NCI-H1436 treated with DMSO at 0.1 percent for 48 hours (cell line): ENCODE measurements at regions not wholly inside any gene's neighbourhood (a gene's known extent, or its start where the extent isn't known, plus 50 kb on each side); places are given as distances from the start of the nearest gene placed in this dataset.
"Not testable (repeated sequence)": the region's sequence is repeated elsewhere in the genome, so short reads cannot be mapped to it uniquely, and the experiment has no call there.

Source experiments
- DNase-seq: peaks from one replicate; lab custom pipeline; 2025; lab: John Stamatoyannopoulos, UW

GRCh38 chr1:30361890-30362602 lies 361.3 kb downstream of the MATN1 start:
- not testable (repeated sequence) for DNase-seq

- no peak for DNase-seq
These were observed 362.6 kb downstream of the MATN1 start for GRCh38 chr1:30360753-30361152.

- DNase-seq = no peak
These were observed 363.1 kb downstream of the MATN1 start for GRCh38 chr1:30360281-30360680.

DNA sequence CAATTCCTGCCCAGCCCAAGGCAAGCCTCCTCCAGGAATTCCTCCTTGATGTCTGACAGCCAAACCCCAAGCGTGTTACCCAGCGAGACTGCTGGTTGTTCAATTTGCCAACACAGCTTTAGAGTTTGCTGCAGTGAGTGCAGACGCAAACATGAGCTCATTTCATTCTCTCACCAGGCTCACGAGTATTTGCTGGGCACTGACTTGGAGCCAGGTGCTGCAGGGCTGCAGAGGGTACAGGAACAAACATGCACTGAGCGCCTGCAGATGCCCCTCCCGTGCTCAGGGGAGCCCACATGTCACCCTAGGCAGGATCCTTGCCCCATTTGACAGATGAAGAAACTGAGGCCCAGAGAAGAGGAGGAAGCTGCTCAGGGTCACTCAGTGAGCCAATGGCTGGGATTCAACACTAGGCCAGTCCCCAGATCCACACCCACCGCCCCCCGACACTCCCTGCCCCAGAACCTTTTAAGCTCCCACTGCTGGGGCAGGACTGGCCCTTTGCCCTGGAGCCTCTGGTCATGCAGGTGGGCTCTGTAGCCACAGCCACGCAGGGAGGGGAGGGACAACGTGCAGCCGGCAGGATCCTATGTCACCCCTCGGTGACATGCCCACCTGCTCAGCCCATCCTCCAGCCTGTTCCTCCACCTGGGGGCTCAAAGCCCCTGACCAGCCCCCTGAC lies 363.7 kb downstream of the MATN1 start:
- DNase-seq = no peak

GRCh38 chr1:30358500-30358899 lies 364.9 kb downstream of the MATN1 start:
- no peak for DNase-seq

- no peak for DNase-seq
These were observed 366.5 kb downstream of the MATN1 start for GRCh38 chr1:30356839-30357238.

DNA sequence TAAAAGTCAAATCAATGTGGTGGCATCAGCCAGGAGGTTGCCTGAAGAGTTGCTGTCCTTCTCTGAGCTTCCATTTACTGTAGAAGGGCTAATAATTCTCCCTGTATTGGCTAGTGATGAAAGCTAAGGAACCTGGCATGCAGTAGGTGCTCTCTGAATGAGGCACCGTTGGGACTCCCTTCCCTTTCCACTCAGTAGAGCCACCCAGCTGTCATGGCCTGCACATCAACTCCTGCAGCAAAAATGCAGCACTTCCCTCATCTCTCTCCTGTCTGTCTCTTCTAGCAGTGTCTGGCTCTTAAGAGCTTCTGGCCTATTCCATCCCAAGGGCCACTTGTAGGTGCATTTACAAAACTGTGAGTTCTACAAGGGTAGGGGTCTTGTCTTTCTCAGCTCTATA lies 369.0 kb downstream of the MATN1 start:
- DNase-seq = no peak

GRCh38 chr1:30353637-30354036 lies 369.7 kb downstream of the MATN1 start:
- no peak for DNase-seq

DNA sequence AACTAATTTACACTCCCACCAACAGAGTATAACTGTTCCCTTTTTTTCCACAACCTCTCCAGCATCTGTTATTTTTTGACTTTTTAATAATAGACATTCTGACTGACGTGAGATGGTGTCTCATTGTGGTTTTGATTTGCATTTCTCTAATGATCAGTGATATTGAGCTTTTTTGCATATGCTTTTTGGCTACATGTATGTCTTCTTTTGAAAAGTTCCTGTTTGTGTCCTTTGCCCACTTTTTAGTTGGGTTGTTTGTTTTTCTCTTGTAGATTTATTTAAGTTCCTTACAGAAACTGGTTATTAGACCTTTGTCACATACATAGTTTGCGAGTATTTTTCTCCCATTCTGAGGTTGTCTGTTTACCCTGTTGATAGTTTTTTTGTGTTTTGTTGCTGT lies 375.2 kb downstream of the MATN1 start:
- DNase-seq = no peak

DNA sequence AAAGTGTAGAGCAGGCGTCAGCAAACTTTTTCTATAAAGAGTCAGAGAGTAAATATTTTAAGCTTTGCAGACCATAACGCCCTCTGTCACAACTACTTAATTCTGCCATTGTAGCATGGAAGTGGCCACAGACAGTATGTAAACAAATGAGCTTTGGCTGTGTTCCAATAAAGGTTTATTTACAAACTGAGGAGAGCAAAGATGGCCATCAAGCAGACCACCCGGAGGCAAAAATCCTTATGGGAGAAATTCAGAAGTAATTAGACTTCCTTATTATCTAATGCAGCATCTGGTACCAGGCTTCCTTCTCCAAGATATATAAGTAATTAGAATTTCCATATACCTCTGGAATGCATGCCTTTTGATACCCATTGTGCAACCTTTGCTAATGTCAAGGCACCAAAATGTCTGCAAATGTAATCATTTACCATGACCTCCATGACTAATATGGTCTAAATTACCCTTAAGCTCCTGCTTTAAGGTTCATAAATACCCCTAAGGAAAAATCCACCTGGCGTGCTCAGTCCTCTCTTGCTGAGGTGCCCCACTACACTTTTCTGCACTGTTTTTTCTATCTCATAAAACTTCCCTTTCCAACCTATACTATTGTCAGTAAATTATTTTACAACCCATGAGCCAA lies 377.8 kb downstream of the MATN1 start:
- DNase-seq = no peak

DNA sequence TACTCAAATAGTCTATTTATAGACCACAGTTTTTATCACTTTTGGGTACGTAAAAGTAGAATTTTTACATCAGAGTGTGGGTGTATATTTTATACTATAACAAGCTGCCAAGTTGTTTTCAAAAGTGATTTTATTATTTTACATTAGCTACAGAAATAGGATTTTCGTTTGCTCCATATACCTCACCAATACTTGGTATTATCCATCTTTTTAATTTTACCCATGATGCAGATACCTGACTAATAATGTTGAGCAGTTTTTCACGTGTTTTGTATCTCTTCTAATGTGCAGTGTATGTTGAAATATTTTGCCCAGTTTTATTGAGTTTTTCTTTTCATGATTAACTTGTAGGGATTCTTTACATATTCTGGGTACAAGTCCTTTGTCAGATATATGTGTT lies 379.8 kb downstream of the MATN1 start:
- DNase-seq = no peak

GRCh38 chr1:30342535-30343141 lies 380.7 kb downstream of the MATN1 start:
- no peak for DNase-seq

GRCh38 chr1:30340934-30341333 lies 382.5 kb downstream of the MATN1 start:
- DNase-seq = no peak

- DNase-seq = no peak
These were observed 383.5 kb downstream of the MATN1 start for GRCh38 chr1:30339866-30340265.

DNA sequence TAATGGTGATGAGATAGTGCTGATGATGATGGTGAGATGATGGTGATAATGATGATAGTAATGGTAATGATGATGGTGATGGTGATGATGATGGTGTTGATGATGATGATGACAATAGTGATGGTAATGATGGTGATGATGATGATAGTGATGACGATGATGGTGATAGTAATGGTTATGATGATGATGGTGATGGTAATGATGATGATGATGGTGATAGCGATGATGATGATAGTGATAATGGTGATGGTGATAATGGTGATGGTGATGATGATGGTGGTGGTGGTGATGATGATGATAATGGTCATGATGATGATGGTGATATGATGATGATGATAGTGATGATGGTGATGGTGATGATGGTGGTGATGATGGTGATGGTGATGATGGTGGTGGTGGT lies 384.6 kb downstream of the MATN1 start:
- no peak for DNase-seq

GRCh38 chr1:30337324-30337620 lies 386.1 kb downstream of the MATN1 start:
- no peak for DNase-seq

DNA sequence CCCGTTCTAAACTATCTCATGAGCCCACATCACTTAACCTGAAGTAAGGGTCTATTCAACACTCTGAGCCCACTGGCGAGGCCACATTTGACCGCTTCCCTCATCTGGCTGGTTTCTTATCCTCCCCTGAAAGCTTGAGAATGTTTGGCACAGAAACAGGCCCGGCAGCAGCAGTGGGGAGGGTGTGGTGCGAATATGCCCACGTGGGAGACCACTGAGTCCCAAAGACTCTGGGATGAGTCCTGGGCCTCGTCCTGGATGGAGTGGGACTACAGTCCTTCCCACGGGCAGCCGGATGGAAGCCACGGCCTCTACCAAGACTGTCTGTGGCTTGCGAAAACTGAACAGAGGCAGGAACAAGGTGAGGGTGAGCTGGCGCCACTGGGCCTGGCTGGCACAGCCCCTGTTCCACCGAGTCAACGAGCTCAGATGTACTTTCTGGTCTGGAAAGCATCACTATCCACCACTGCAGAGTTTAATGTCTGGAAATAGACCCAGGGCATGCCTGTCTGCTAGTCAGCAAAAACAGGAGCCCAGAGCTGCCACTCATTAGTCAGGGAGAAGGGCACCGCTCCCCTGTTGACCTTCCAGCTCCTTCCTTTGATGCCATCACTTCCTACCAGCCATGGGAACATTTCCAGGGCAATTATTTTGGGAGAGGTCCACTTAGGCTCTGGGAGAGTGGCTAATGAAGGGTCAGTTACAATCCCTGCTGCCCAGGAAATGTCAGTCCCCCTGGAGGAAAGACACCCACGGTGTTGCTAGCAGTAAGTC lies 386.6 kb downstream of the MATN1 start:
- no peak for DNase-seq

DNA sequence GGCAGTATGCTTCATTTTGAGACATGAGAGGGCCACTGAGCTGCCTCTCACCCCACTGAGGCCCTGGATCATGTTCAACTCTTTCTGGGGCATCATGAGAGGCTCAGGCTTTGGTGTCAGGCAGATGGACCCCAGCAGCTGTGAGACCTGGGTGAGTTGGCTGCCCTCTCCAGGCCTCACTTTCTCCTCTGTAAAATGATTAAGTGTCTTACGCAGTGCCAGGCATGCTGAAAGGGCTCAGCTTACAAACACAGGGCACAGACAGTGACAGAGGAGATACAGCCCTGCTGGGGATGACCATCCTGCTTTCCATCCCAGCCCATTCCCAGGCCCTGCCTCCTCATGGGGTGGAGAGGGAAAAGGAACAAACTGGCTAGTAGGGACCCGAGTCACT lies 387.4 kb downstream of the MATN1 start:
- no peak for DNase-seq

- DNase-seq = no peak
These were observed 387.9 kb downstream of the MATN1 start for GRCh38 chr1:30335389-30335996.

DNA sequence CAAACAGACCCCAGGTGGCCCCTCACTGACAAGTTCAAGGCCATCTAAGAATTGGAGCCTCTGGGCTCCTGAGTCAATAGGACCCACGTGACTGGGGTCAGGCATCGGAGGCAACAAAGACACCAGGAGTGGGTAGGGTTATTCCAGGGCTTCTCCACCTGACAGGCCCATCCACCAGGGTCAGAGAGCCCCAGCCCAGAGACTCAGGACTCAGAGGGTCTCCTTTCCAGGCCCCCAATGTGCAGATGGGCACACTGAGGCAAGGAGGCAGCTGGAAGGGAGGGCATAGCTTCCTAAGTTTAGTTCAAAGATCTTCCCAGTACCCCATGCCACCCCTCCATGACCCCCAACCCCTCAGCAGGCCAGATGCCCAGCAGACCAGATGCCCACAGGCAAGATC lies 388.6 kb downstream of the MATN1 start:
- DNase-seq = no peak

- no peak for DNase-seq
These were observed 391.0 kb downstream of the MATN1 start for GRCh38 chr1:30332116-30333094.
